Keratinocyte (primary cell): ENCODE measurements at regions not wholly inside any gene's neighbourhood (a gene's known extent, or its start where the extent isn't known, plus 50 kb on each side); places are given as distances from the start of the nearest gene placed in this dataset.

Experiments used
- EZH2 ChIP-seq: IDR thresholded peaks from one replicate; pipeline ENCODE4 v1.6.1; 2012; ENCODE audit warnings: inconsistent platforms, mild to moderate bottlenecking, low read length, moderate library complexity
- TF ChIP-seq, protein P1 (sequence below), 3 experiments: IDR thresholded peaks in 1 of 3; conservative IDR thresholded peaks in 1 of 3; optimal IDR thresholded peaks in 1 of 3; 2 replicates in 2 of 3; 3 replicates in 1 of 3; pipeline versions ENCODE3 to v1.5.1; 2011; ENCODE audit warnings: low read length in 3 of 3, mild to moderate bottlenecking in 3 of 3, moderate library complexity in 2 of 3, control low read depth in 1 of 3, inconsistent platforms in 1 of 3; ENCODE audit not compliant: insufficient read depth in 2 of 3; ENCODE audit errors: extremely low read depth in 1 of 3

DNA sequence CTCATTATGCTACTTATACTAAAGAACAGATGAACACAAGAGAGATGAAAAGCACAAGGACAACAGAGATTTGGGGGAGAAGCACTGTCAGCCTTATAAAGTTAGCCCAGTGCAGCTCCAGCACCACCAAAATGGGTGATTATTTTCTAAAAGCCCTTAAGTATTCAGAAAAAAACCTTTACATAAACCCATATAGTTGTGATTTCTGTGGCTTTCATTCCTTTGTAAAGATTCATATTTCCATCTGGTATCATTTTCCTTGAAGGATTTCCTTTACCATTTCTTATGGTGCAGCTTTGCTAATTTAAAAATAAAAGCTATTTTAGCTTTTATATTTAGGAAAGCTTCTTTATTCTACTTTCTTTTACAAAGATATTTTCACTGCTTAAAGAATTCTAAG, 311.0 kb downstream of the TMEM167A start:
- no peak for TF ChIP-seq EZH2
- TF ChIP-seq, protein P1, sequence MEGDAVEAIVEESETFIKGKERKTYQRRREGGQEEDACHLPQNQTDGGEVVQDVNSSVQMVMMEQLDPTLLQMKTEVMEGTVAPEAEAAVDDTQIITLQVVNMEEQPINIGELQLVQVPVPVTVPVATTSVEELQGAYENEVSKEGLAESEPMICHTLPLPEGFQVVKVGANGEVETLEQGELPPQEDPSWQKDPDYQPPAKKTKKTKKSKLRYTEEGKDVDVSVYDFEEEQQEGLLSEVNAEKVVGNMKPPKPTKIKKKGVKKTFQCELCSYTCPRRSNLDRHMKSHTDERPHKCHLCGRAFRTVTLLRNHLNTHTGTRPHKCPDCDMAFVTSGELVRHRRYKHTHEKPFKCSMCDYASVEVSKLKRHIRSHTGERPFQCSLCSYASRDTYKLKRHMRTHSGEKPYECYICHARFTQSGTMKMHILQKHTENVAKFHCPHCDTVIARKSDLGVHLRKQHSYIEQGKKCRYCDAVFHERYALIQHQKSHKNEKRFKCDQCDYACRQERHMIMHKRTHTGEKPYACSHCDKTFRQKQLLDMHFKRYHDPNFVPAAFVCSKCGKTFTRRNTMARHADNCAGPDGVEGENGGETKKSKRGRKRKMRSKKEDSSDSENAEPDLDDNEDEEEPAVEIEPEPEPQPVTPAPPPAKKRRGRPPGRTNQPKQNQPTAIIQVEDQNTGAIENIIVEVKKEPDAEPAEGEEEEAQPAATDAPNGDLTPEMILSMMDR (optimal IDR thresholded peaks at IDR 0.05 in 1 of 3, IDR thresholded peaks at IDR 0.05 in 1 of 3, conservative IDR thresholded peaks at IDR 0.05 in 1 of 3; ENCODE audit: extremely low read depth in 1 of 3, insufficient read depth in 2 of 3, low read length in 3 of 3) = no peak
